Activated CD8-positive, alpha-beta memory T cell treated with anti-CD3 and anti-CD28 coated beads for 24 hours (primary cell): ENCODE measurements at regions not wholly inside any gene's neighbourhood (a gene's known extent, or its start where the extent isn't known, plus 50 kb on each side); places are given as distances from the start of the nearest gene placed in this dataset.

ENCODE experiments used
- DNase-seq: peaks from one replicate; pipeline ENCODE4 v3.0.0-alpha.2; 2020

- DNase-seq: no peak
These were observed 159.3 kb downstream of the BCOR start for GRCh38 chrX:39938466-39938865.

- DNase-seq: no peak
These were observed 158.1 kb downstream of the BCOR start for GRCh38 chrX:39939678-39940077.

- DNase-seq: no peak
These were observed 156.3 kb downstream of the BCOR start for GRCh38 chrX:39941332-39941920.

- DNase-seq: no peak
These were observed 153.3 kb downstream of the BCOR start for GRCh38 chrX:39944416-39944815.

- no peak for DNase-seq
These were observed 152.0 kb downstream of the BCOR start for GRCh38 chrX:39945709-39946108.

- DNase-seq: no peak
These were observed 150.9 kb downstream of the BCOR start for GRCh38 chrX:39946822-39947221.

GRCh38 chrX:39948582-39948981 is 149.2 kb downstream of the BCOR start:
- DNase-seq: no peak

GRCh38 chrX:39950018-39950688 is 147.6 kb downstream of the BCOR start:
- DNase-seq: no peak

- no peak for DNase-seq
These were observed 144.8 kb downstream of the BCOR start for GRCh38 chrX:39952989-39953388.

- DNase-seq: no peak
These were observed 143.9 kb downstream of the BCOR start for GRCh38 chrX:39953879-39954278.

- no peak for DNase-seq
These were observed 142.9 kb downstream of the BCOR start for GRCh38 chrX:39954851-39955250.

GRCh38 chrX:39955625-39956024 is 142.1 kb downstream of the BCOR start:
- DNase-seq: no peak

- DNase-seq: no peak
These were observed 140.9 kb downstream of the BCOR start for GRCh38 chrX:39956803-39957394.

- no peak for DNase-seq
These were observed 139.8 kb downstream of the BCOR start for GRCh38 chrX:39957816-39958566.

- DNase-seq: no peak
These were observed 138.9 kb downstream of the BCOR start for GRCh38 chrX:39958850-39959249.

GRCh38 chrX:39960219-39960618 is 137.5 kb downstream of the BCOR start:
- no peak for DNase-seq

GRCh38 chrX:39961441-39961840 is 136.3 kb downstream of the BCOR start:
- DNase-seq: no peak

GRCh38 chrX:39965051-39965573 is 132.6 kb downstream of the BCOR start:
- DNase-seq: no peak

- DNase-seq: no peak
These were observed 131.6 kb downstream of the BCOR start for GRCh38 chrX:39966176-39966575.

GRCh38 chrX:39967348-39967747 is 130.4 kb downstream of the BCOR start:
- no peak for DNase-seq

- DNase-seq: peak; percentile 64
These were observed 128.5 kb downstream of the BCOR start for GRCh38 chrX:39969099-39969818.

- DNase-seq: no peak
These were observed 127.8 kb downstream of the BCOR start for GRCh38 chrX:39969819-39970504.
